Liver (tissue), 8 donors: ENCODE measurements at regions not wholly inside any gene's neighbourhood (a gene's known extent, or its start where the extent isn't known, plus 50 kb on each side); places are given as distances from the start of the nearest gene placed in this dataset.

ENCODE experiments used
- DNase-seq: peaks from one replicate; pipeline ENCODE4 v3.0.0-alpha.2; 2017; ENCODE audit warnings: low spot score
- H3K27ac ChIP-seq, 2 donors: one replicate each; pipeline ENCODE4 v1.7.0; 2013; ENCODE audit warnings: inconsistent platforms in 2 of 2, low read length in 2 of 2, control low read depth in 1 of 2, low read depth in 1 of 2, mild to moderate bottlenecking in 1 of 2
- H3K27me3 ChIP-seq, 4 donors: one replicate each; pipeline versions ENCODE4 v1.6.1 to v1.7.0; 2013; ENCODE audit warnings: low read length in 3 of 4, inconsistent platforms in 1 of 4, mild to moderate bottlenecking in 1 of 4, moderate library complexity in 1 of 4; ENCODE audit not compliant: control insufficient read depth in 4 of 4, insufficient read depth in 4 of 4
- H3K36me3 ChIP-seq, 4 donors: one replicate each; pipeline versions ENCODE4 v1.6.1 to v1.7.0; 2013; ENCODE audit warnings: low read length in 3 of 4, mild to moderate bottlenecking in 3 of 4, low read depth in 1 of 4, moderate library complexity in 1 of 4; ENCODE audit not compliant: control insufficient read depth in 4 of 4, insufficient read depth in 3 of 4
- H3K4me1 ChIP-seq, 4 donors: one replicate each; pipeline versions ENCODE4 v1.6.1 to v1.7.0; 2013; ENCODE audit warnings: low read length in 3 of 4, mild to moderate bottlenecking in 3 of 4, moderate library complexity in 1 of 4; ENCODE audit not compliant: control insufficient read depth in 4 of 4, insufficient read depth in 4 of 4
- H3K4me3 ChIP-seq, 3 donors: one replicate each; pipeline versions ENCODE4 v1.6.1 to v1.7.0; 2013; ENCODE audit warnings: low read length in 3 of 3, control low read depth in 1 of 3, low read depth in 1 of 3, mild to moderate bottlenecking in 1 of 3
- H3K9ac ChIP-seq, 2 donors: one replicate each; pipeline ENCODE4 v1.7.0; 2013; ENCODE audit warnings: low read length in 2 of 2, mild to moderate bottlenecking in 2 of 2, moderate library complexity in 2 of 2, control low read depth in 1 of 2, low read depth in 1 of 2
- H3K9me3 ChIP-seq, 4 donors: one replicate each; pipeline versions ENCODE4 v1.6.1 to v1.7.0; 2013; ENCODE audit warnings: low read length in 3 of 4; ENCODE audit not compliant: control insufficient read depth in 4 of 4
- CTCF ChIP-seq: fragments of 150-350 bp; IDR thresholded peaks from 2 replicates; pipeline ENCODE4 v1.5.1; 2017; ENCODE audit warnings: improper control_type of control experiment, low read depth, low read length; ENCODE audit not compliant: missing input control
- EGR1 ChIP-seq, 2 donors: IDR thresholded peaks; 2 replicates each; pipeline ENCODE4 v1.6.1; 2016 to 2018; ENCODE audit warnings: antibody characterized with exemption in 2 of 2, low read depth in 2 of 2
- FOXA1 ChIP-seq: IDR thresholded peaks from 2 replicates; pipeline ENCODE4 v1.6.1; 2016; ENCODE audit warnings: antibody characterized with exemption
- FOXA2 ChIP-seq: IDR thresholded peaks from 2 replicates; pipeline ENCODE4 v1.6.1; 2016; ENCODE audit warnings: antibody characterized with exemption
- GABPA ChIP-seq, 2 donors: IDR thresholded peaks in 1 of 2; conservative IDR thresholded peaks in 1 of 2; 2 replicates each; pipeline ENCODE4 v1.6.1; 2016; ENCODE audit warnings: antibody characterized with exemption in 2 of 2, mild to moderate bottlenecking in 1 of 2, moderate library complexity in 1 of 2
- HNF4A ChIP-seq, 2 donors: conservative IDR thresholded peaks; 2 replicates each; pipeline ENCODE4 v1.6.1; 2016; ENCODE audit warnings: antibody characterized with exemption in 2 of 2, mild to moderate bottlenecking in 2 of 2
- HNF4G ChIP-seq: IDR thresholded peaks from 2 replicates; pipeline ENCODE4 v1.6.1; 2016; ENCODE audit warnings: antibody characterized with exemption
- JUND ChIP-seq, 2 donors: IDR thresholded peaks; 2 replicates each; pipeline ENCODE4 v1.6.1; 2016; ENCODE audit warnings: antibody characterized with exemption in 2 of 2
- MAX ChIP-seq: IDR thresholded peaks from 2 replicates; pipeline ENCODE4 v1.6.1; 2016; ENCODE audit warnings: antibody characterized with exemption
- REST ChIP-seq: IDR thresholded peaks from 2 replicates; pipeline ENCODE4 v1.6.1; 2016; ENCODE audit warnings: antibody characterized with exemption, mild to moderate bottlenecking
- RXRA ChIP-seq, 2 donors: IDR thresholded peaks; 2 replicates each; pipeline ENCODE4 v1.6.1; 2017 to 2018; ENCODE audit warnings: antibody characterized with exemption in 2 of 2, mild to moderate bottlenecking in 1 of 2
- SP1 ChIP-seq: IDR thresholded peaks from 2 replicates; pipeline ENCODE4 v1.6.1; 2018; ENCODE audit warnings: antibody characterized with exemption, mild to moderate bottlenecking
- ZBTB33 ChIP-seq: IDR thresholded peaks from 2 replicates; pipeline ENCODE4 v1.6.1; 2016; ENCODE audit warnings: antibody characterized with exemption
- WGBS: extraction: QIAGEN DNeasy Blood & Tissue Kit; methylation state at CpG from one replicate; pipeline ENCODE4 v1.1.7; 2013; 5-methylcytosine and 5-hydroxymethylcytosine counted together
- donor health status: healthy.
- donor health status: healthy.
- donor health status: healthy.
- donor health status: healthy.
- donor health status: healthy.

GRCh38 chr18:64699081-64699480 is 550.2 kb upstream of the LINC00305 start:
- Histone ChIP-seq H3K9ac (no peak overlapping the region), H3K9me3 (no peaks in the 10 kb centered on the region), H3K27me3 (no peaks in the 10 kb centered on the region), H3K4me1 (no peaks in the 10 kb centered on the region), H3K27ac (no peak overlapping the region), H3K4me3 (no peak overlapping the region), H3K36me3 (no peaks in the 10 kb centered on the region)
- no peak for DNase-seq
- WGBS: 80% methylated on average over 2 of the region's 2 CpGs
- no peak for TF ChIP-seq HNF4G
- TF ChIP-seq ZBTB33: no peak
- TF ChIP-seq SP1: no peak
- no peak for TF ChIP-seq HNF4A (conservative IDR thresholded peaks at IDR 0.05)

GRCh38 chr18:64695851-64696553 is 547.1 kb upstream of the LINC00305 start:
- H3K27ac ChIP-seq: no peak overlapping the region
- 68% methylated on average over 9 of the region's 9 CpGs for WGBS
- no peak overlapping the region for H3K9ac ChIP-seq
- no peaks in the 10 kb centered on the region for H3K9me3 ChIP-seq
- DNase-seq: no peak
- H3K27me3 ChIP-seq: no peaks in the 10 kb centered on the region
- no peaks in the 10 kb centered on the region for H3K36me3 ChIP-seq
- H3K4me3 ChIP-seq: no peak overlapping the region
- no peaks in the 10 kb centered on the region for H3K4me1 ChIP-seq
- no peak for TF ChIP-seq GABPA (IDR thresholded peaks at IDR 0.05 in 1 of 2, conservative IDR thresholded peaks at IDR 0.05 in 1 of 2)
- TF ChIP-seq ZBTB33: no peak
- no peak for TF ChIP-seq FOXA1
- no peak for TF ChIP-seq MAX
- no peak for TF ChIP-seq HNF4A (conservative IDR thresholded peaks at IDR 0.05)
- TF ChIP-seq REST: no peak
- no peak for TF ChIP-seq FOXA2
- TF ChIP-seq CTCF: no peak
- no peak for TF ChIP-seq RXRA (IDR thresholded peaks at IDR 0.05)
- TF ChIP-seq HNF4G: no peak
- no peak for TF ChIP-seq EGR1 (IDR thresholded peaks at IDR 0.05; ENCODE audit: low read depth in 2 of 2)
- TF ChIP-seq JUND (IDR thresholded peaks at IDR 0.05): no peak
